DMS53 treated with DMSO at 0.1 percent for 48 hours (cell line): ENCODE measurements at regions not wholly inside any gene's neighbourhood (a gene's known extent, or its start where the extent isn't known, plus 50 kb on each side); places are given as distances from the start of the nearest gene placed in this dataset.

Experiments
- DNase-seq: peaks from one replicate; lab custom pipeline; 2025; ENCODE audit not compliant: unreplicated experiment; lab: John Stamatoyannopoulos, UW

GRCh38 chr4:149296503-149296902 is 519.1 kb downstream of the IQCM start:
- no peak for DNase-seq

DNA sequence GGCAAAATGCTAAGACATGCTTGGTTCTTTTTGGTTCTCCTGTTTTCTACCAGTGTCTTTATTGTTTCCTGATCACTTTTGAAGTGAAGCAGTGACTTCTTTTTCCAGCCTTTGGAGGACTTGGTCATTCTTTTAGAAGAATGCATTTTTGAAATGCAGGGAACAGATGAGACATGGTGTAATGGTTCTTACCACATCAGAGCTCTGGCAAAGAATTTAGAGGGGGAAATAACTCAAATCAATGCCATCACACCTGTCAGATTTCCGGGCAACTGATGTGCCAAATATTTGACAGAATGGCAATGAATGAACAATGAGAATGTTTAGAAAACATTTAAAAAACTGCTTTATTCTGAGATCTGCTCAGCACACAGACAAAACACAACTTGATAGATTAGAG is 519.6 kb downstream of the IQCM start:
- no peak for DNase-seq

GRCh38 chr4:149294601-149295000 is 521.0 kb downstream of the IQCM start:
- DNase-seq: no peak

GRCh38 chr4:149293046-149293649 is 522.5 kb downstream of the IQCM start:
- no peak for DNase-seq

DNA sequence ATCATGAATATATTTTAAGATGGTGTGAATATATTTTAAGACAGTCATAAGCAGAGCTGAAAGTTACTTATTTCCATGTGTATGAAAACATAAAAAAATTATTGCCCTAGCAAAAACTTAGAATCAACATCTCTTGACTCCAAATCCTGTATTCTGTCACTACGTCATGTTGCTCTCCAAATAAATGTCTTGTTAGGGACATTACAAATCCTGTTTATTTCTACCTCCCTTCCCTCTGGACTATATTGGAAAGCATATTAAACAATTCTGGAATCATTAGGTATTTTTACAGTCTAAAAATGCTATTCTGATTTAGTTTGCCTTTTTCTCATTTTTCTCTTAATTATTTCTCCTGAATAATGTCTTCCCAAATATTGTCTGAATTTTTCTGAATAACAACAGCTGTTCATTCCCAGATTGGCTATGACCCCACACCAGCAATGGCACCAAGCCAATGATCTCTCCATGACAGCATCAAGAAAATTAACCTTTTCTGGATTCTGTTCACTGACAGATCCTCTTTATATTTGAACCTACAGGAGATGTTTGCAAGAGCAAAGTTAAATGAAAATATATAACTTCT is 523.1 kb downstream of the IQCM start:
- no peak for DNase-seq

GRCh38 chr4:149291463-149291862 is 524.2 kb downstream of the IQCM start:
- DNase-seq: no peak

DNA sequence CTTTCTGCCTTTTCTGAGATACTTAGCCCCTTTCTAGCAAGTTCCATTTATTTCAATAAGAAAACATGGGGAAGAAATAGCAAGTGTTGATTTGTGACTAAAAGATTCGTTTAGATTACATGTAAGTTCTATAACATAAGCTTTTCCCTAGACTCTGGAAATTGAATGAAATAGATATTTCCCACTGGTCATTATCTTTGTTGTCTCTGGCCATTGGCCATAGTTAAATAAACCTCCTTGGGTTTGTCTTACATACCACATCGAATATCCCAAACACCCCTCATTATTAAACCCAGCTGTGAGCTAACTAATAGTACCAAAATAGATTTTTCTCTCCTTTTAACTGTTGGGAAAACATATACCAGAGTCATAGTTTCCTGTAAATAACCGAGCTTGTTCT is 534.8 kb downstream of the IQCM start:
- DNase-seq: no peak

- DNase-seq: no peak
These were observed 535.9 kb downstream of the IQCM start for GRCh38 chr4:149279776-149280175.

DNA sequence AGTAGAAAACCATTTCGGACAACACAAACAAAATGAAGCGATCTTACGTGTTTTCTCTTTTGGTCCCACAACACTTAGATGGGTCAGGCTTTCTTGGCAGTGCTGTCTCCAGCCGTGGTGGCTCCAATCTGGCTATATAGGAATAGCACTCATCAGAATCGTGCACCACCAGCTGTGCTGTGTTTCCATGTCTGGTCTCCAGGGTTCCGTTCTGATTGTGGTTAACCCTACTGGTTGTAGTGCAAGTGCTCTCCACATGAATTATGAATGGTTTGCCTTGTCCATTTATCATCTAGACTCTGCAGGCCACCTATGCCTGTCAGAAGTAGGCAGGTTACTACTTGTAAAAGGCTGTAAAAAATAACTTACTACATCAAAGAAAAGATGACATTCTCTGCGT is 536.3 kb downstream of the IQCM start:
- no peak for DNase-seq

- no peak for DNase-seq
These were observed 537.9 kb downstream of the IQCM start for GRCh38 chr4:149277705-149278104.

DNA sequence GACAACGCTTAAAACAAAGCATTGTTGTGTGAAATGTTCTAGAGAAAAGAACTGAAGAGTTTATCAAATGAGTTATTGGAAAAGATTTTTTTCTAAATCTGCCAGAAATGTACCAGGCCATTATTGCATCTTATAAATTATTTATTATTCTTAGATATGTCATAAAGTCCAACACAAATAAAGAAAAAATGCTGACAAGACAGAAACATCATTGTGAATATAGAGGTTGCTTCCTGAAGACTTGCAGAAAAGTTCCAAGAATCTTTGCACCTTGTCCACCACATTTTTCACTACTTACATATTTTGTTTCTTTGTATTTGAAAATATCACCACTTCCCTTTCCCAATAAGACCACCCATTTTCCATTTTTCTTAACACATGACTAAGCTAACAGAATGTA is 545.8 kb downstream of the IQCM start:
- DNase-seq: no peak

GRCh38 chr4:149266301-149266700 is 549.3 kb downstream of the IQCM start:
- DNase-seq: no peak

GRCh38 chr4:149265645-149266044 is 550.0 kb downstream of the IQCM start:
- DNase-seq: no peak

GRCh38 chr4:149264093-149264733 is 551.4 kb downstream of the IQCM start:
- DNase-seq: peak; percentile 49

GRCh38 chr4:149248191-149248764 is 567.4 kb downstream of the IQCM start:
- DNase-seq: no peak

DNA sequence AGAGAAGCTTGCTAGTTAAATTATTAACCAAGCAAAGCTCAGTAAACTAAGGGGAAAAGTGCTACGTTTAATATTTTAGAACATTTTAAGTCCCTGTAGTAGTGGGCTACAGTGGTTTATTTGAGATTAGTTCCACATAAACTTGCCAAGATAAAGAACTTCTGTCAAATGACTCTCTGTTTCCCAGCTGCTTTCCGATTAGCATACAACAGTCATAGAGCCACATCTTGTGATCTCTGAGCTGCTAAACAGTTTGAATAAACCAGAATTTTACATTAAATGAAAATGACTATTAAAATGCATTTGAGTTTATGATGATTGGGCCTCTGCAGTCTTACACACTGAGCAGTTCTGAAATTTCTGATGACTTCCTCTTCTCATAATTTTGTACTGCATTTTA is 568.5 kb downstream of the IQCM start:
- DNase-seq: no peak

GRCh38 chr4:149245333-149245732 is 570.3 kb downstream of the IQCM start:
- DNase-seq: no peak

DNA sequence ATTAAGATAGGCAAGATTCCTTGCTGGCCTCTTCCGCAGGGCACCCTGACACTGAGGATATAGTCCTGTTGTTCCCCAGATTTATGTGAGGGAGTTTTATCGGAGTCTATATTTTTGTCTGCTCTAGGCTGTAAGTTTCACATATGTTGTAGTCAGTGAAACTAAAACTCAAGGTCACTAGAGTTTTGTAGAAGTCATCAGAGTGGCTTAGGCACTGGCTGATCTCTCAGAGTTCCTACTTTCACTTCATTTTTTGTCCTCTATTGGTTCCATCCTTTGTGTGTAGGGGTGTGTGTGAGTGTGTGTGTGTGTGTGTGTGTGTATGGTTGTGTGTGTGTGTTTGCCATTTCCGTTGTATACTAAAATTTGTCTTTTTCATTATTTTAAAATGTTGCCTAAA is 577.5 kb downstream of the IQCM start:
- DNase-seq: no peak

DNA sequence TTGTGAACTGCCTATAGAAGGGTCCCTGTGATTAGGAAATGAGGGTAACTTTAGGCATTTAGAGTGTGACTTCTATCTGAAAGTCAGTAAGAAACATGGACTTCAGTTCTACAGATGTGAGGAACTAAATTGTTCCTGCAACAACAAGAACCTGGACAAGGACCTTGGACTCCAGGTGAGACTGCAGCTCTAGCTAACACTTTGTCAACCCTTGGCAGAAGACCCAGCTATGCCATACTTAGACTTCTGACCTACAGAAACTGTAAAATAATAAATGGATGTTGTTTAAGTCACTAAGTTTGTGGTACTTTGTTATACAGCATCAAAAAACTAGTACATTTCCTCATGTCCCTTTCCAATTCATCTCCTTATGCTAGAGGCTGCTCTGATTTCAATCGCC is 580.8 kb downstream of the IQCM start:
- DNase-seq: no peak

- DNase-seq: no peak
These were observed 592.0 kb downstream of the IQCM start for GRCh38 chr4:149223659-149224058.

GRCh38 chr4:149218672-149219071 is 597.0 kb downstream of the IQCM start:
- no peak for DNase-seq

DNA sequence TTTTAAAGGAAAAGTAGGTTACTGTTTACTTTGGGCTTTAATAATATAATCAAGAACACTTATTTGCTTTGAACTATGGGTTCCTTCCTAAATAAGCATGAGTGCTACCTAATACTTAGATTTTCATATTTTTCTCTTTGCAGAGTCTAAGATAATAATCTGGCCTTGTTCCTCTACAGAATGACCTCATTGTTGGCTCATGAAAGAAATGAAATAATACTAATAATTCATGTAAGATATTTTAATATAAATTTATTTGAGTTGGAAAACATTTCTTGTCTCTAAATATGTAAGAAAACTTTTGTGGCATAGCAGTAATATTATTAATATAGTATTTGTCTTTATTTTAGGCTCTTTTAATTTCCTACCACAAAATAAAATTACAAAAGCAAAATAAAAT is 601.3 kb downstream of the IQCM start:
- DNase-seq: no peak
